ENCODE measurements at regions not wholly inside any gene's neighbourhood (a gene's known extent, or its start where the extent isn't known, plus 50 kb on each side); places are given as distances from the start of the nearest gene placed in this dataset.

DNA sequence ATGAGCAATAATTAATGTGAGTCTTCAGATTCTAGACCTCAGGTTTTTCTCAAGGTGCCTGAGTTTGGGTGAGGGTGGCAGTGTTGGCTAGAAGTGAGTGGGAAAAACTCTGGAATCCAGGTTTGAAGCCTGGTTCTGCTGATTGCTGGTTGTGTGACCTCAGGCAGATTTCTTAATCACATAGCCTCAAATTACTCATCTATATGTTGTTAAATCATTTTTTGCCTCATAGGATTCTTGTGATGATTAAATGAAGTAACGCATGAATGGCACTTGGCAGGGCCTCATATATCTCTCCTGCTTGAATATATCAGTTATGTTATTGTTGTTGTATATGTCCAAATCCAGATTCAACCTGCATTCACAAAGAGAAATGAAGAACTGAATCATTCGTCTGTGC lies 60.5 kb downstream of the NR2F2 start:
- TF ChIP-seq, protein P1, sequence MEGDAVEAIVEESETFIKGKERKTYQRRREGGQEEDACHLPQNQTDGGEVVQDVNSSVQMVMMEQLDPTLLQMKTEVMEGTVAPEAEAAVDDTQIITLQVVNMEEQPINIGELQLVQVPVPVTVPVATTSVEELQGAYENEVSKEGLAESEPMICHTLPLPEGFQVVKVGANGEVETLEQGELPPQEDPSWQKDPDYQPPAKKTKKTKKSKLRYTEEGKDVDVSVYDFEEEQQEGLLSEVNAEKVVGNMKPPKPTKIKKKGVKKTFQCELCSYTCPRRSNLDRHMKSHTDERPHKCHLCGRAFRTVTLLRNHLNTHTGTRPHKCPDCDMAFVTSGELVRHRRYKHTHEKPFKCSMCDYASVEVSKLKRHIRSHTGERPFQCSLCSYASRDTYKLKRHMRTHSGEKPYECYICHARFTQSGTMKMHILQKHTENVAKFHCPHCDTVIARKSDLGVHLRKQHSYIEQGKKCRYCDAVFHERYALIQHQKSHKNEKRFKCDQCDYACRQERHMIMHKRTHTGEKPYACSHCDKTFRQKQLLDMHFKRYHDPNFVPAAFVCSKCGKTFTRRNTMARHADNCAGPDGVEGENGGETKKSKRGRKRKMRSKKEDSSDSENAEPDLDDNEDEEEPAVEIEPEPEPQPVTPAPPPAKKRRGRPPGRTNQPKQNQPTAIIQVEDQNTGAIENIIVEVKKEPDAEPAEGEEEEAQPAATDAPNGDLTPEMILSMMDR (IDR thresholded peaks at IDR 0.05): no peak
- no peak overlapping the region for H3K27ac ChIP-seq
- H3K4me3 ChIP-seq: no peak overlapping the region
- H3K9me3 ChIP-seq: no peaks in the 10 kb centered on the region
- H3K36me3 ChIP-seq: no peaks in the 10 kb centered on the region
- DNase-seq (ENCODE audit: low spot score in 2 of 2): no peak
- H3K4me1 ChIP-seq: no peaks in the 10 kb centered on the region
- intact Hi-C loops (cut with DNase I): no loop called here
- no peaks in the 10 kb centered on the region for H3K27me3 ChIP-seq

DNA sequence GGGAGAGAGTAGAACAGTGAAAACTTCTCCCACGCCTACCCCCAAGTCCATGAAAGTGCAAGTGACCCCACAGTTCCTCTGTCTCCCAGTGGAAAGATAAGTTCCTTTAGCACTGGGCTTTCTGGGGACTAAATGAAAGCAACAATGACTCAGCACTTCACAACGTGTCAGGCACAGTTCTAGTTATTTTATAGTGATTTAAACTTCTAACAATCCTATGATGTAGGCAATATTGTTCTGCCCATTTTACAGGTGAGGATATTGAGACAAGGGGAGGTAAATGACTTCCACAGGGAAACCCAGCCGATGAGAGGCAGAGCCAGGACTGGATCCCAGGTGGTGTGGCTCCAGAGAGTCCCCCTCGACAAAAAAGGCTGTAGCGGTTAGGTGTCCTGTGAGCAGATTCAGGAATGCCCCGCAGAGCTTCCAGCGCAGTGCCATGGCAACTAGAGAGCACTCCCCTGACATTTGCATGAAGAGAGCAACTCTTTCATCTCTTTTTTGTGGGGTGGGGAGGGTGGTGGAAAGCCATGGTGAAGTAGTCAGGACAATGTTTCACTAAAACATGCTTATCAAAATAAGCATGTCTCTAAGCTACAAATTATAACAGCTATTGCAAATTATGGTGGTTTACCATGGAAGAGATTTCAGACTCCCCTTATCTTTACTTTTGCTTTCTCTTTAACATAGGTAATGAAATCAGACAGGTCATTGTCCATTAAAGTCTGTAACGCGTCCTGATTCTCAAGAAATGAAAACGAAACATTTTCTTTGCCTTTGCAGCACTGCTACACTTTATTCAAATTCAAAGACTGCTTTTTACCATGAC lies 62.1 kb downstream of the NR2F2 start:
- H3K27me3 ChIP-seq: no peaks in the 10 kb centered on the region
- H3K36me3 ChIP-seq: no peaks in the 10 kb centered on the region
- H3K4me3 ChIP-seq: no peak overlapping the region
- TF ChIP-seq, protein P1 (IDR thresholded peaks at IDR 0.05): no peak
- no peak for DNase-seq (ENCODE audit: low spot score in 2 of 2)
- H3K9me3 ChIP-seq: no peaks in the 10 kb centered on the region
- intact Hi-C loops (cut with DNase I): no loop called here
- no peak overlapping the region for H3K27ac ChIP-seq
- no peaks in the 10 kb centered on the region for H3K4me1 ChIP-seq

DNA sequence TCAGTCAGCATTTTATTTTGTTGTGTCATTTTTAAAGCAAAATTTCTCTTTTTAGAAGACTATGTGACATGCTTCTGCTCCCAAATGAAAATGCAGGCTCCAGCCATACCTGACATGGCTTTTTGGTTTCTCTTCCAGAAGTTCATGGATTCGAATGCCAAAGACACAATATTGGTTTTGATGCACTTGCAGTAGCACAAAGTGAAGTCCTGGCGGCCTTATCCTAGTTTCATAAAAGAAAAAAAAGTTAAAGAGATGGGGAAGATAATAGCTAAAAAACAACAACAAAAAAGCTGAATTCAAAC lies 62.7 kb downstream of the NR2F2 start:
- DNase-seq (ENCODE audit: low spot score in 2 of 2): no peak
- no peak overlapping the region for H3K4me3 ChIP-seq
- no peaks in the 10 kb centered on the region for H3K9me3 ChIP-seq
- H3K27ac ChIP-seq: no peak overlapping the region
- no peaks in the 10 kb centered on the region for H3K4me1 ChIP-seq
- intact Hi-C loops (cut with DNase I): no loop called here
- TF ChIP-seq, protein P1 (IDR thresholded peaks at IDR 0.05): no peak
- H3K27me3 ChIP-seq: no peaks in the 10 kb centered on the region
- no peaks in the 10 kb centered on the region for H3K36me3 ChIP-seq

DNA sequence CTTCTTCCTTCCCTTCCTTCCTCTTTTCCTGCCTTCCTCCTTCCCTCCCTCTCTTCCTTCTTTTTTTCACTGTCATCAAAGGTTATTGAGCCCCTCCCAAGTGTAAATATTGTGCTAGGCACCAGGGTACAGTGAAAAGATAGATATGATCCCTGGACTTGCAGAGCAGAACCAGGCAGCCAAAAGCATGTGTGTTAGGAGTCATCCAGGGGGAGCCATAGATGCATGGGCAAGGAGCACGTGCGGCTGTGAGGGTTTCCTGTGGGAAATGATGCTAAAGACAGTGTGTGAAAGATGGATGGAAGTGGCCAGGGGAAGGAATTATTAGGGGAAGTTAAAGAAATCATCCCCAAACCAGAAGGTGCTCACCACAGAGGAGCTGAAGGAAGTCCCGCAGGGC lies 65.2 kb downstream of the NR2F2 start:
- H3K27me3 ChIP-seq: no peaks in the 10 kb centered on the region
- TF ChIP-seq, protein P1 (IDR thresholded peaks at IDR 0.05): no peak
- H3K27ac ChIP-seq: no peak overlapping the region
- no peak overlapping the region for H3K4me3 ChIP-seq
- no peaks in the 10 kb centered on the region for H3K36me3 ChIP-seq
- no peak for DNase-seq (ENCODE audit: low spot score in 2 of 2)
- intact Hi-C loops (cut with DNase I): no loop called here
- no peaks in the 10 kb centered on the region for H3K4me1 ChIP-seq
- H3K9me3 ChIP-seq: no peaks in the 10 kb centered on the region

DNA sequence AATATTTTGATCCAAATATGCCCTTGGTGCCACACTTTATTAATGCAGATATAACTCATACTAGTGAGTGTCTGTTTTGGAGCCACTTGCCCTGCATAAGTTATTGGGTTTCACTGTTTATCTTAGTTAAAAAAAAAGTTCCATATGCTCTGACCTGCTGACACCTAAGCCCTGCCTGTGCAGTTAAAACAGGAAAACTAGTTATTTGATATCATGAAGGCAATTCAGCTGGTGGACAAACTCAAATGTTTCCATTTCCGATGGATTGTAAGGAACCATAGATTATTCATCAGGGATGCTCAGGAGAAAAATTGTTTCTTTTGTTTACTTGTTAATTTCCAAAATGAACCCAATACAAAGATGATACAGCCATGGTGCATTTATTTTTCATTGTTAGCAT lies 68.3 kb downstream of the NR2F2 start:
- Histone ChIP-seq H3K27me3 (no peaks in the 10 kb centered on the region), H3K4me3 (no peak overlapping the region), H3K27ac (no peak overlapping the region), H3K36me3 (no peaks in the 10 kb centered on the region), H3K4me1 (no peaks in the 10 kb centered on the region), H3K9me3 (no peaks in the 10 kb centered on the region)
- intact Hi-C loops (cut with DNase I): no loop called here
- TF ChIP-seq, protein P1 (IDR thresholded peaks at IDR 0.05): no peak
- DNase-seq (ENCODE audit: low spot score in 2 of 2): no peak

DNA sequence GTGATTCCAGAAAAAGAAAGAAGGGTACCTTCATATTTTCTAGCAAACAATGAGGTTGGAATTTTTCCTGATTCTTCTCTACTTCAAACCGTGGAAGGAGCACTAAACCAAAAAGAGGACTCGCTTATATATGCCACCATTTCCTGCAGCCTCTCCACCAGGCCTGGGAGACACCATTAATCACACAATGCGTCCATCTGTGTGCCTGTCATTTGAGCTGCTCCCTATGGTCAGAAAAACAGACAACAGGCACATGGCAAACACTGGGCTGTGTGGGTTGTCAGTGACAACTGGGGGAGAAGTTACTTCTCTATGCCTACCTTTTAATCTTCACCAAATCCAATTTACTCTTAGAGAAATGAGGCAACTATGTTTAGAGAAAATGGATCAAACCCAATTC lies 71.9 kb downstream of the NR2F2 start:
- TF ChIP-seq, protein P1 (IDR thresholded peaks at IDR 0.05): no peak
- Histone ChIP-seq H3K4me1 (no peaks in the 10 kb centered on the region), H3K9me3 (no peaks in the 10 kb centered on the region), H3K27me3 (no peaks in the 10 kb centered on the region), H3K27ac (no peak overlapping the region), H3K36me3 (no peaks in the 10 kb centered on the region), H3K4me3 (no peak overlapping the region)
- intact Hi-C loops (cut with DNase I): no loop called here
- no peak for DNase-seq (ENCODE audit: low spot score in 2 of 2)
